ENCODE measurements at regions not wholly inside any gene's neighbourhood (a gene's known extent, or its start where the extent isn't known, plus 50 kb on each side); places are given as distances from the start of the nearest gene placed in this dataset.

- CTCF ChIA-PET (ENCODE audit: unreplicated experiment): no interaction called here
- no peaks in the 10 kb centered on the region for H3K36me3 ChIP-seq (ENCODE audit: insufficient read depth, low read length)
- no peak overlapping the region for H3K27ac ChIP-seq (ENCODE audit: low read depth, low read length, poor library complexity, severe bottlenecking)
- no TSS peak for BruUV-seq (replicated peaks)
- POLR2A ChIA-PET: no interaction called here
- no peaks in the 10 kb centered on the region for H3K79me2 ChIP-seq (ENCODE audit: insufficient read depth, low read depth, low read length)
- H3K9me3 ChIP-seq (ENCODE audit: low read length): no peaks in the 10 kb centered on the region
- intact Hi-C loops (cut with micrococcal nuclease; ENCODE audit: unreplicated experiment): no loop called here
- no peak for DNase-seq (ENCODE audit: low spot score)
- peaks cover 11% of the 10 kb centered on the region for H3K4me1 ChIP-seq (ENCODE audit: insufficient read depth, low read length, poor library complexity, severe bottlenecking)
- no peak overlapping the region for H3K4me2 ChIP-seq (ENCODE audit: low read length)
- TF ChIP-seq CTCF (conservative IDR thresholded peaks at IDR 0.05; ENCODE audit: low read length): no peak
- no peak for TF ChIP-seq EZH2phosphoT487 (IDR thresholded peaks at IDR 0.05; ENCODE audit: borderline replicate concordance, low read depth, low read length)
- H4K20me1 ChIP-seq (ENCODE audit: insufficient read depth, low read length): no peaks in the 10 kb centered on the region
- H3K4me3 ChIP-seq (ENCODE audit: low read depth, low read length, poor library complexity, severe bottlenecking): no peak overlapping the region
- no peak overlapping the region for H2AFZ ChIP-seq (ENCODE audit: low read length)
- H3K9me2 ChIP-seq (ENCODE audit: insufficient read depth, low read length): no peaks in the 10 kb centered on the region
Measured at GRCh38 chr22:35480627-35481550, 59.7 kb upstream of the RASD2 start.

- BruUV-seq (replicated peaks): no TSS peak
- POLR2A ChIA-PET: no interaction called here
Measured at GRCh38 chr22:35482311-35482710, 58.3 kb upstream of the RASD2 start.

More at GRCh38 chr22:35482311-35482710, 58.3 kb upstream of the RASD2 start:
- H4K20me1 ChIP-seq (ENCODE audit: insufficient read depth, low read length): no peaks in the 10 kb centered on the region
- no peak overlapping the region for H3K4me3 ChIP-seq (ENCODE audit: low read depth, low read length, poor library complexity, severe bottlenecking)
- no peak overlapping the region for H3K27ac ChIP-seq (ENCODE audit: low read depth, low read length, poor library complexity, severe bottlenecking)
- no peaks in the 10 kb centered on the region for H3K9me3 ChIP-seq (ENCODE audit: low read length)
- TF ChIP-seq EZH2phosphoT487 (IDR thresholded peaks at IDR 0.05; ENCODE audit: borderline replicate concordance, low read depth, low read length) (no peak), CTCF (conservative IDR thresholded peaks at IDR 0.05; ENCODE audit: low read length) (no peak)
- H3K9me2 ChIP-seq (ENCODE audit: insufficient read depth, low read length): no peaks in the 10 kb centered on the region
- CTCF ChIA-PET (ENCODE audit: unreplicated experiment): interaction anchor here (0.6 kb wide), 1 partner anchor 495 kb away, joined by 3 read pairs; no protein-coding TSS in a partner anchor
- H3K36me3 ChIP-seq (ENCODE audit: insufficient read depth, low read length): no peaks in the 10 kb centered on the region
- no peak overlapping the region for H3K4me2 ChIP-seq (ENCODE audit: low read length)
- peaks cover 11% of the 10 kb centered on the region for H3K4me1 ChIP-seq (ENCODE audit: insufficient read depth, low read length, poor library complexity, severe bottlenecking)
- no peak for DNase-seq (ENCODE audit: low spot score)
- no peaks in the 10 kb centered on the region for H3K79me2 ChIP-seq (ENCODE audit: insufficient read depth, low read depth, low read length)
- H2AFZ ChIP-seq (ENCODE audit: low read length): no peak overlapping the region
- intact Hi-C loops (cut with micrococcal nuclease; ENCODE audit: unreplicated experiment): no loop called here
